Eye (tissue), 1 donor: ENCODE measurements at regions not wholly inside any gene's neighbourhood (a gene's known extent, or its start where the extent isn't known, plus 50 kb on each side); places are given as distances from the start of the nearest gene placed in this dataset.

Source experiments
- DNase-seq: peaks from one replicate; pipeline ENCODE4 v3.0.0-alpha.2; 2015

GRCh38 chr12:127416796-127417195 lies 850.2 kb upstream of the TMEM132C start:
- DNase-seq, result no peak

DNA sequence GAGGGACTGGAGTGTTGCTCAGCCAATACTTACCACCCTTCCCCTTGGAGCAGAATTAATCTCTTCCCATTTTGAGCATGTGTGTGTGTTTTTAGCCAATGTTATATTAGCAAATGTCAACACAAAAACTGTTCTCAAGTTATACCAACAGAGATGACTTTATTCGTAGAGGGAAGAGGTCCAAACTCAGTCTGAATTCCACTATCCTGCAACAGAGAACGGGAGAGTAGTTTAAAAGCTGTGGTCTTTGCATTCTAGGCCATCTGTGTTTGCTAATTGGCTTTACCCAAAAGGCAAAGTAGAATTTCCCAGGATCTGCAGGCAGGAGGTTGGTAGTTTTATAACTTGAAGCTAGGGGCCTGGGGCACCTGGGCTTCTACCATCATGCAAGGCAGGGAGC lies 847.9 kb upstream of the TMEM132C start:
- DNase-seq, result no peak

GRCh38 chr12:127421614-127422013 lies 845.4 kb upstream of the TMEM132C start:
- DNase-seq, result no peak

- DNase-seq, result peak; percentile 6
Observed at GRCh38 chr12:127422935-127423566, 843.9 kb upstream of the TMEM132C start.

DNA sequence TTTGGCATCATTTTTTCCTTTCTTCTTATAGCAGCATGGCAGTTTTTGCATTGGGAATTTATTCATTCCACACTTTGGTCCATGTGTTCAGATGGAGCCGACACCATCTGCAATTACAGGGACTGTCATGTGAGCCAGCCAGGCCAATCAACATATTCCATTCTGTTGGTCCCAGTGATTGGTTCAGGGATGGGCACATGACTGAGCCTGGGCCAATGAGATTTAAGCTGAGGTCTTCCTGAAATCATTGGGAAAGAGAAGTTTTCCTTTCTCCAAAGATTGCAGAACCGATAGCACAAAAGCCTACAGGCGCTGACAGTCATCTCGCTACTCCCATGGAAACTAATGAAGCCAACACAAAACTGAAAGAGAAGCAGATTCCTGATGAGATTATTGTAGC lies 841.5 kb upstream of the TMEM132C start:
- DNase-seq, result no peak

DNA sequence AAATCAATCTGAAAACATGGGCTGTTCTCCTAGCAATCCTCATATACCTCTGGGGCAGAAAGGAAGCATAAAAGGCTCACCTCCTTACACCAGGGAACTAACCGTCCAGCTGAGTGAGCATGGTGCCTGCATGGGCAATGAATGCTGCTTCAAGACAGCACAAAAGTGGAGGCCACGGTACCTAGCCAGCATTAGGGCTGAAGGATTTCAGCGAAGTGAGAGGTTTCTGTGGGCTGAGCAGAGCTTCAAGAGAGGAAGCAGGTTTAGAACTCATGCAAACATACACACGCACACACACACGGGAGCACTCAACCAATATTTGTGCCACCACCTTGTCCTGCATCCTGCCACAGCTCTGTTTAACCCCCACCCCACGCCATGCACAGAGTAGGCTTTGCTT lies 838.5 kb upstream of the TMEM132C start:
- DNase-seq, result no peak

DNA sequence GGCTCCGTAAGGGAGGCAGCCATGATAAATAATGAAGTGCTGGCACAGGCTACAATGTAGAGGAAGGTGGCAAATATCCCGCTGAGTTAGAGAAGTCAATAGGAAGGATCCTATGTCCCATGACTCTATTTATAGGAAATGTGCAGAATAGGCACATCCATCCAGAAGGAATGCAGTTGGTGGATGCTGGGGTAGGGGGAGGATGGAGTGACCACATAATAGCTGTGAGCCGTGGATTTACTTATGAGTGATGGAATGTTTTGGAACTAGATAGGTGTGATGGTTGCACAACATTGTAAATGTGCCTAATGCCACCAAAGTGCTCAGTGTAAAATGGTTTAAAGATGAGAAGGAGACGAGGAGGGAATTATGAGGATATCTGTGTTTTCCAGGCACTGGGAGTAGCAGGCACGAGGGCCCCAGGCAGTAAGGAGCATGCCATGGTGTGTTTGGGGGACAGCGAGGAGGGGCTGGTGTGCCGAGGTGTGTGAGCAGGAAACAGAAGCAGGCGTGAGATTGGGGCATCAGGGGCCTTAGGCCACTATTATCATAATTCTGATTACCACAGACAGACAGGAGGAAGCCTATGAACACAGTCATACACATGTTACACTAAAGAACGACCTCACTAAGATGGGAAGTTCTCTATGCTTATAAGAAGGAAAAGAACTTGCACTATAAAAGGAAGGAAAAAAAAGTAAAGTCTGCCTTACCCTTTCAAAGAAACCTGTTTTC lies 837.3 kb upstream of the TMEM132C start:
- no peak for DNase-seq

DNA sequence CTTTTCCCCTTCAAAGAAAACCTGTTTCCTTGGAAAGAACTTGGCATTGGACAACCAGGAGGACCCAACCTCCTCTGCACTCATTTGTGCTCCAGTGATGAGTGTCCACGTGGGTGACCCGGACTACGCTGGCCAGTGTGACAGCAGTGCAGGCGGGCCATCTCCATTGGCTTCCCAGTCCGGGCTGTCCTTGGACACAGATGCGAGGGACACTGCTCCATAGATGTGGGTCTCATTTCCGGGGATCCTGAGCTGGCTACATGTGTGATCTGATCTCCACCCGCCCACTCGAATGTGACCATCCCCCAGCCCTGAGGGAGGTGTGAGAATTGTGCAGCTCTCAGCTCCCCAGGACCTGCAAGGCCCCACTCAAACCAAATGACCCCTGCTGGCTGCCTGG lies 836.6 kb upstream of the TMEM132C start:
- DNase-seq, result no peak

- DNase-seq, result no peak
Observed at GRCh38 chr12:127431177-127431576, 835.8 kb upstream of the TMEM132C start.

GRCh38 chr12:127431594-127431993 lies 835.4 kb upstream of the TMEM132C start:
- DNase-seq, result no peak

GRCh38 chr12:127435439-127435838 lies 831.5 kb upstream of the TMEM132C start:
- DNase-seq, result no peak

GRCh38 chr12:127438512-127439244 lies 828.3 kb upstream of the TMEM132C start:
- DNase-seq, result no peak

- DNase-seq, result no peak
Observed at GRCh38 chr12:127445581-127446139, 821.3 kb upstream of the TMEM132C start.

DNA sequence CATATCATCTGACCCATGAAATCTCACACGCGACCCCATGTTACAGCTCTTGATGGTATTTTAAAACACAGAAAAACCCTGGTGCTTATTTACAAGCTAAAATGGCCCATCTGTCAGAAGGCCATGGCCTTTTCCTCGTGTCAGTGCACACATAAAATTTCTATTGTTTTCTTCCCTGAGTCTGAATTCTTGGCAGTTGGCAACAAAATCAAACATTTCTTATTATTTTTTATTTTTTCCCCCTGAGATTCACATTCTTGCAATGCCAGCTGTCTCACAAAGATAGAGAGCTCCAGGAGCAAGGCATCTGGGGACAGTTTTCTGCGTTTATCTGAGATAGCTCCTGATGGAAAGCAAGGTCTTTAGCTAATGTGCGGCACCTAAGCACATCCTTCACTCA lies 818.1 kb upstream of the TMEM132C start:
- DNase-seq, result peak; percentile 73

DNA sequence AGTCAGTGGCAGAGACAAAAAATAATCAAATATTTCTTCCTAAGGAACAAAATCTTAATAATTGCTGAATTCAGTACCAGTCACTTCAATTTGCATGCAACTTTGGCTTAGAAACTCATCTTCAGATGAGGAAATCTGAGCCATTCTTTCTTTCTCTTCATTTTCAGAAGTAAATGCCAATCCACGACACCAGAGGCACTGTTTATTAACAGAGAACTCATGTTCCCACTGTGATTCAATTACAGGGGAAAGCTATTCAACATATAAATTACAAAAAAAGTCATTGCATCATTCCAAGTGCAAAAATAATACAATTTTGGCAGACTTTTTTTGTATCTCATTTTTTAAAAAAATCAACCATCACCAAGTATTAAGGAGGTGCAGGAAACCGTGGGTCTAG lies 816.1 kb upstream of the TMEM132C start:
- no peak for DNase-seq

DNA sequence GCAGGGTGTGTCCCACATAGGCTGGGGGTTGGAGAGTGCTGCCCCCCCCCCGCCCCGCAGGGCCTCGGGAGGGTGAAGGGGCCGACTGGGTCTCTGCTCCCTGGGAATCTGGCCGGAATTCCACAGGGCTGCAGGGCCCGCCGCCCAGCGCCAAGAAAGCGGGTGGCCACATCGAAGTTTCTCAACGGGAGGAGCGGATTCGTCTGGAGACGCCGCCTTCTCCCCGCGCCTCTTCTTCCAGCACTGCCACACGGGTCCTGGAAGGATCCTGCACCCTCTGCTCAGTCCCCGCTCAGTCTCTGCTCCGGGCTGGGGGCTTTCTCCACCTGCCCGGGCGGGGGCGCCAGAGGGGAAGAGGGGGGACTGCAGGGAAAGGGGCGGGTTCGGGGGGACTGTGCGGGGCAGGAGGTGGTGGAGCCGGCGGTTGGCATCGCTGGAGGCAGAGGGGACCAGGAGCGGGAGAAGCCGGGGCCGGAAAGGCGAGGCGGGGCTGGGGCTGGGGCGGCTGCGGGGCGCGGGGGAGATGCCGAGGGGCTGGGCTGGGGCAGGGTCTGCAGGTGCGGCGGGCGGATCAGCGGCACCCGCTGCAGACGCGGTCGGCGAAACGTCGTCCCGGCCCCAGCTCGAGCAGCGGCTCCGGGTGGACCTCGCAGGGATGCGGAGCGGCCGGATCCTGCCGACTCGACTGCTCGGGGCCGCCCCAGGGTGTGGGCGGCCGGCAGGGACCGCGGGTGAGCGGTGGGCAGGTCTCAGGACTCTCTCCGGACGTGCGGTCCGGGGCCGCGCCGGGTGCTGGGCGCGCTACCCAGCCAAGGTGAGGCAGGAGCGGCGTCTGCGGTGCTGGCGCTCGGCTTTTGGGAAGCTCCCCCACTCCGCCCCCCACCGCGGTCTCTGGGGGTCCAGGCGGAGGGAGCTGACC lies 811.4 kb upstream of the TMEM132C start:
- peak; percentile 45 for DNase-seq

DNA sequence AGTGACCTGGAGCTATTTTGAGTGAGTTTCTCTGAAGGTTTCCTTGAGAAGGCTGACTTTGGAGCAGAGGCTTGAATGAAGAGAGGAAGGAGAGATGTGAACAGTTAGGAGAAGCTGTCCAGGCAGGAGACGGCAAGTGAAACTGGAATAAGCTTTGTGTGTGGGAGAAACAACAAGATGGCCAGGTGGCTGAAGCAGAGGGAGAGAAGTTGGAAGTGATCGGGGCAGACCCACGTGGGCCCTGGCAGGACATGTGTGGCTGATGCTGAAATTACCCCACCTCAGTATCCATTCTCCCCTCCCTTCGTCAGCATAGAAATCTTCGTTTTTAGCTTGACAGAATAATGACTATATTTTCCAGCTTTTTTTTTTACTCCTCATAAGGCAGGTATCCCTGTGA lies 809.2 kb upstream of the TMEM132C start:
- no peak for DNase-seq

DNA sequence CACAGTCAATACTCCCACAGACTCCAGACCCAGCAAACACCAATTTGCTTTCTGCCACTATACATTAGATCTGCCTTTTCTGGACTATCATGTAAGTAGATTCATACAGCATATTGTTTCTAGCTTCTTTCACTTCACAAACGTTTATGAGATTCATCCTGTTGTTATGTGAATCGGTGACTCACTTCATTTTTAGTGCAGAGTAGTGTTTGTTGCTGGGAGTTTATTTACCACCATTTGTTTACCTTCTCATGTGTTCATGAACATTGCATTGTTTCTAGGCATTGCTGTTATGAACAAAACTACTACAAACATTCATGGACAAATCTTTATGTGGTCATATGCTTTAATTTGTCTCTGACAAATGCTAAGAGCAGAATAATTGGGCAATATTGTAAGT lies 807.8 kb upstream of the TMEM132C start:
- DNase-seq, result no peak

DNA sequence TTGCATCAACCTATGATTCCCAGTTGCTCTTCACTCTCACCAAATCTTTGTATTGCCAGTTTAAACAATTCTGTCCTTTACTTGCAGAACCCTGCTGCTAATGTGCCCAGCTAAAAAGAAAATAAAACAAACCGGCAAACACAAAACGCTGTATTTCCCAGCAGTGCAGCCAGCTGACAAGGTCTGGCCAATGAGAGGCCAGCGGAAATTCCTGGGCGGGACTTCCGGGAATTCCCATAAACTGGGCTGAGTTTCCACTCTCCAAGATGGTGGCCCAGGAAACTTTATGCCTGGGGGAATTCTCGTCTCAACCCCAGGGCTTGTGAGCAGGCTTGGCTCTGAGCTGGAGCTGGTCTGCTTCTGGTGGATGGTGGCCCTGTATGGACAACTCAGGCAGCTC lies 807.3 kb upstream of the TMEM132C start:
- no peak for DNase-seq

DNA sequence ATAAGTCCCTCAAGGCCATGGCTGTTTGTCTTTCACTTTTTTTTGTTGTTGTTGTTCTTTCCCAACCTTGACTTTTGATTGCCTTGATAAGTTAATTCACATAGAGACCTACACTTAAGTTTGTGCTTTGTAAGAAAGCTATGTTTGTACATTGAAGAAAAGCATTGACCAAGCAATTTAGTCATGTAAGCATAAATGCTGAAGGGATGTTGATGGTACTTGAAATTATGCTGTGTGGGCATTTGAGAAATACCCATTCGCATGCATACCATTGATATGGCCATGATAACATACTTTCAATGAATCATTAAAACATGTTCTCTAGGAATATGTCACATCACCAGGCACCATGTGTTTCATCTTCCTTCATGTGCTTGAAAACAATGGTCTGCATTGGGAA lies 803.7 kb upstream of the TMEM132C start:
- no peak for DNase-seq

- DNase-seq, result no peak
Observed at GRCh38 chr12:127469331-127469730, 797.6 kb upstream of the TMEM132C start.

GRCh38 chr12:127473766-127474165 lies 793.2 kb upstream of the TMEM132C start:
- no peak for DNase-seq

DNA sequence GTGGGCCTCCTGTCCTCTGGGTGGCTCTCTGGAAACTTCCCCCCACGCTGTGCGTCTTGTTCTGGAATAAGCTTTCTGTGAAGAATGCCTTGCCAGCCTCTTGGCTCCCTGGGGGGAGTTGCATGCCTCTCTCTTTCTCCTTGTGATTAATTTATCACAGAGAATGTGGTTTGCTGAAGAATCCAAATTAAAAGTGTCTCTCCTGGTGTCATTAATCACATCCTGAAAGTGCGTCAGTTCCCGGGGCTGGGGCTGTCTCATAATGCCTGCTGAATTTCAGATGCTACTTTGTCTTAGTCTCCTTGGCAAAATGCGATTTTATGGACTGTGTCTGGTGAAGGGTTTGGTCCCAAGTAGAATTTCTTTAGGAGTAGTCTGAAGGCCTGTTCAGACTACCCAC lies 787.7 kb upstream of the TMEM132C start:
- no peak for DNase-seq
